PC-9 (cell line): ENCODE measurements at regions not wholly inside any gene's neighbourhood (a gene's known extent, or its start where the extent isn't known, plus 50 kb on each side); places are given as distances from the start of the nearest gene placed in this dataset.

Experiments
- BruUV-seq: library from RNA; stranded (reverse); fragments of 400-500 nt; replicated peaks from 2 replicates; lab custom pipeline; 2021; lab: Mats Ljungman, UMichigan
- CTCF ChIA-PET: fragments of 300-600 bp; sonication (Branson Sonifier 250); formaldehyde crosslinking; loops from one replicate; lab custom pipeline; 2022; ENCODE audit warnings: antibody characterized with exemption; lab: Charles Lee
- POLR2A ChIA-PET: fragments of 300-600 bp; sonication (Branson Sonifier 250); formaldehyde crosslinking; loops from one replicate; lab custom pipeline; 2022; ENCODE audit warnings: antibody characterized with exemption; ENCODE audit not compliant: unreplicated experiment; lab: Charles Lee
- DNase-seq, 2 experiments: peaks; one replicate each; pipeline versions ENCODE4 v3.0.0 to v3.0.0-alpha.2; 2015 to 2022; ENCODE audit warnings: mixed read lengths in 1 of 2
- H2AFZ ChIP-seq: fragments of 200-600 bp; sonication (generic); 2 replicates; pipeline ENCODE4 v1.8.1; 2017; ENCODE audit warnings: antibody characterized with exemption
- H3F3A ChIP-seq: fragments of 200-600 bp; sonication (generic); 2 replicates; pipeline ENCODE4 v1.8.1; 2017; ENCODE audit warnings: antibody characterized with exemption, mild to moderate bottlenecking, low read depth; ENCODE audit not compliant: insufficient read depth
- H3K27ac ChIP-seq: fragments of 200-600 bp; sonication (generic); 2 replicates; pipeline ENCODE4 v1.6.1; 2016; ENCODE audit warnings: mixed run types
- H3K27me3 ChIP-seq: fragments of 200-600 bp; sonication (generic); 2 replicates; pipeline ENCODE4 v1.6.1; 2016; ENCODE audit warnings: low read depth, mixed run types; ENCODE audit not compliant: insufficient read depth
- H3K36me3 ChIP-seq: fragments of 200-600 bp; sonication (generic); 2 replicates; pipeline ENCODE4 v1.6.1; 2016; ENCODE audit warnings: low read depth, mixed run types
- H3K4me1 ChIP-seq: fragments of 200-600 bp; sonication (generic); replicated peaks from 2 replicates; pipeline ENCODE4 v1.6.1; 2016; ENCODE audit warnings: mixed run types; ENCODE audit not compliant: insufficient read depth
- H3K4me2 ChIP-seq: fragments of 200-600 bp; sonication (generic); 2 replicates; pipeline ENCODE4 v1.6.1; 2017; ENCODE audit warnings: mixed run types
- H3K4me3 ChIP-seq: fragments of 200-600 bp; sonication (generic); 2 replicates; pipeline ENCODE4 v1.6.1; 2016; ENCODE audit warnings: mixed run types
- H3K79me2 ChIP-seq: fragments of 200-600 bp; sonication (generic); 2 replicates; pipeline ENCODE4 v1.6.1; 2017; ENCODE audit warnings: low read depth, mixed run types
- H3K9me2 ChIP-seq: fragments of 200-600 bp; sonication (generic); 2 replicates; pipeline ENCODE4 v1.8.1; 2017; ENCODE audit warnings: mild to moderate bottlenecking; ENCODE audit not compliant: insufficient read depth
- H3K9me3 ChIP-seq: fragments of 200-600 bp; sonication (generic); 2 replicates; pipeline ENCODE4 v1.8.1; 2016; ENCODE audit warnings: low read depth; ENCODE audit not compliant: insufficient read depth
- H4K20me1 ChIP-seq: fragments of 200-600 bp; sonication (generic); 2 replicates; pipeline ENCODE4 v1.8.1; 2017; ENCODE audit not compliant: insufficient read depth
- CTCF ChIP-seq: fragments of 200-600 bp; sonication (generic); conservative IDR thresholded peaks from 2 replicates; pipeline ENCODE4 v1.6.1; 2017; ENCODE audit warnings: mixed run types, antibody characterized with exemption, mild to moderate bottlenecking, moderate library complexity
- EZH2 ChIP-seq: fragments of 200-600 bp; sonication (generic); IDR thresholded peaks from 2 replicates; pipeline ENCODE4 v1.8.0; 2017; ENCODE audit warnings: antibody characterized with exemption, low read depth
- intact Hi-C: fragments of 100-400 bp; cut with micrococcal nuclease; formaldehyde crosslinking; loops from one replicate; pipeline ENCODE4 v1.10.0; 2022; ENCODE audit not compliant: unreplicated experiment

- Histone ChIP-seq H3K9me3 (no peaks in the 10 kb centered on the region), H3K36me3 (no peaks in the 10 kb centered on the region), H3K79me2 (no peaks in the 10 kb centered on the region), H3K27me3 (no peaks in the 10 kb centered on the region), H3K27ac (no peak overlapping the region), H3F3A (no peaks in the 10 kb centered on the region), H2AFZ (no peak overlapping the region), H3K9me2 (no peaks in the 10 kb centered on the region), H3K4me2 (no peak overlapping the region), H3K4me3 (no peak overlapping the region), H4K20me1 (no peaks in the 10 kb centered on the region), H3K4me1 (no peaks in the 10 kb centered on the region)
- TF ChIP-seq EZH2 (no peak), CTCF (no peak)
- no TSS peak for BruUV-seq
- intact Hi-C loops, result no loop called here
- DNase-seq, result no peak
- POLR2A ChIA-PET, result no interaction called here
- CTCF ChIA-PET, result no interaction called here
These were observed 615.8 kb downstream of the XIRP2 start for GRCh38 chr2:167504061-167504460.

- no peak for DNase-seq
- Histone ChIP-seq H3K36me3 (no peaks in the 10 kb centered on the region), H3K4me2 (no peak overlapping the region), H3K9me2 (no peaks in the 10 kb centered on the region), H3F3A (no peaks in the 10 kb centered on the region), H3K4me3 (no peak overlapping the region), H3K79me2 (no peaks in the 10 kb centered on the region), H3K27me3 (no peaks in the 10 kb centered on the region), H3K27ac (no peak overlapping the region), H4K20me1 (no peaks in the 10 kb centered on the region), H3K4me1 (no peaks in the 10 kb centered on the region), H2AFZ (no peak overlapping the region), H3K9me3 (no peaks in the 10 kb centered on the region)
- intact Hi-C loops, result no loop called here
- CTCF ChIA-PET, result no interaction called here
- TF ChIP-seq CTCF (no peak), EZH2 (no peak)
- BruUV-seq, result no TSS peak
- POLR2A ChIA-PET, result no interaction called here
These were observed 613.3 kb downstream of the XIRP2 start for GRCh38 chr2:167501618-167502017.

GRCh38 chr2:167493862-167494261 is 605.6 kb downstream of the XIRP2 start:
- Histone ChIP-seq H3K4me2 (no peak overlapping the region), H3K4me1 (no peaks in the 10 kb centered on the region), H3K27me3 (no peaks in the 10 kb centered on the region), H3K9me2 (no peaks in the 10 kb centered on the region), H3K79me2 (no peaks in the 10 kb centered on the region), H3K36me3 (no peaks in the 10 kb centered on the region), H3K27ac (no peak overlapping the region), H2AFZ (no peak overlapping the region), H3K4me3 (no peak overlapping the region), H3K9me3 (no peaks in the 10 kb centered on the region), H4K20me1 (no peaks in the 10 kb centered on the region), H3F3A (no peaks in the 10 kb centered on the region)
- intact Hi-C loops, result no loop called here
- DNase-seq, result no peak
- ChIA-PET POLR2A (no interaction called here), CTCF (no interaction called here)
- BruUV-seq, result no TSS peak
- no peak for TF ChIP-seq EZH2
- TF ChIP-seq CTCF, result no peak
